Transverse colon (tissue), 4 donors: ENCODE measurements at regions not wholly inside any gene's neighbourhood (a gene's known extent, or its start where the extent isn't known, plus 50 kb on each side); places are given as distances from the start of the nearest gene placed in this dataset.

Experiments
- CTCF ChIP-seq, 5 experiments: fragments of 200-600 bp in 3 of 5; fragments of 450-650 bp in 2 of 5; sonication (generic) in 3 of 5; IDR thresholded peaks; 1 replicate in 2 of 5; 2 replicates in 3 of 5; pipeline ENCODE4 v1.5.1; 2016 to 2017; ENCODE audit warnings: antibody characterized with exemption in 5 of 5, inconsistent platforms in 3 of 5, mild to moderate bottlenecking in 2 of 5, moderate library complexity in 1 of 5
- POLR2A ChIP-seq: fragments of 450-650 bp; IDR thresholded peaks from one replicate; pipeline ENCODE4 v1.6.1; 2016; ENCODE audit warnings: antibody characterized with exemption, mild to moderate bottlenecking, moderate library complexity
- POLR2AphosphoS5 ChIP-seq, 3 donors: sonication (generic); formaldehyde crosslinking; IDR thresholded peaks; one replicate each; pipeline ENCODE4 v1.6.1; 2016; ENCODE audit warnings: antibody characterized with exemption in 3 of 3

- TF ChIP-seq POLR2A (no peak), CTCF (IDR thresholded peaks at IDR 0.05) (no peak), POLR2AphosphoS5 (IDR thresholded peaks at IDR 0.05) (no peak)
Observed at GRCh38 chrX:123801901-123802300, 58.0 kb upstream of the XIAP start.
